HUES6 (cell line): ENCODE measurements at regions not wholly inside any gene's neighbourhood (a gene's known extent, or its start where the extent isn't known, plus 50 kb on each side); places are given as distances from the start of the nearest gene placed in this dataset.
A peak's percentile ranks its signal among the peaks of the same experiment; 100 is the strongest.
"Not testable (repeated sequence)": the region's sequence is repeated elsewhere in the genome, so short reads cannot be mapped to it uniquely, and the experiment has no call there.

Experiments used
- H3K27ac ChIP-seq: 2 replicates; pipeline ENCODE4 v1.7.0; 2013; ENCODE audit warnings: low read depth, mild to moderate bottlenecking, low read length, inconsistent platforms
- H3K27me3 ChIP-seq: 2 replicates; pipeline ENCODE4 v1.6.1; 2013; ENCODE audit warnings: low read length; ENCODE audit not compliant: control insufficient read depth, insufficient read depth
- H3K36me3 ChIP-seq: 2 replicates; pipeline ENCODE4 v1.6.1; 2013; ENCODE audit warnings: low read length; ENCODE audit not compliant: control insufficient read depth, insufficient read depth
- H3K4me1 ChIP-seq: 2 replicates; pipeline ENCODE4 v1.6.1; 2013; ENCODE audit warnings: low read length; ENCODE audit not compliant: control insufficient read depth, insufficient read depth
- H3K4me3 ChIP-seq: 2 replicates; pipeline ENCODE4 v1.5.1; 2013; ENCODE audit warnings: low read depth, low read length
- H3K9ac ChIP-seq: one replicate; pipeline ENCODE4 v1.6.1; 2013; ENCODE audit warnings: mild to moderate bottlenecking, low read length
- H3K9me3 ChIP-seq: 2 replicates; pipeline ENCODE4 v1.6.1; 2013; ENCODE audit warnings: low read depth, low read length; ENCODE audit not compliant: control insufficient read depth, insufficient read depth

DNA sequence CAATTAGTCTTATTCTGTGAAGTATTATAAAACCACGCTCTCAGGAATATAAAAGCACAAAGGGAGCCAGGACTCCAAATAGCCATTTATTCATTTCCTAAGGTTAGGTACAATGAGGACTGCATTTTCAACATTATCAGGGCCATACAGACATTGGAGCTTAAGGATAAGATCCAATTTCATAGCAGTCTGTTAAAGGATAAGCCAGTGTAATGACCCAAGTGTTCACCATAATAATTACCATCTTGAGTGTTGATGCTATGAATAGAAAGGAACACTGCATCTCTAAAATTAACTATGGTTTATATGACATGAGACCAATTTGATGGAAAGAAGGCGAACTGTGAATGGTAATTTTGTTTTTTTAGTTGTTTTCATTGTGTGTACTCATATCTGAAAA is 403.1 kb downstream of the KCNJ18 start:
- not testable (repeated sequence) for H3K4me1 ChIP-seq

DNA sequence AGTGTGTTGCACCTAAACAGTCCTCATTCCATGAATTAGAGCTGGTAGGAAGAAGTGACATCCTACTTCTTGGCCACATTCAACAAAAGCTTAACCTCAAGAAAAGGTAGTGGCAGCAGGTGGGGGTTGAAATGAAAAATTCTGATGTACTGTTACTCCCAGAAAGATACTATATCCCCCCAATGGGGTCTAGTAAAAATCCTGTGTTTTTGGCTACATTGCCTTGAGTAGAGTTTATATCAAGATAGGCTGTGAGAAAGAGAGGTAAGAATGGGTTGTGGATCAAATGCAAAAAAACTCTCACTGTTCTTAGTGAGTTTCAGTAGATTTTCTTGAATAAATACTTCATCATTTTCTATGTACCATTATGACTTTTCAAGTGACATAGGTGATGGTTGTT is 407.3 kb downstream of the KCNJ18 start:
- H3K27me3 ChIP-seq, H3K4me3 ChIP-seq, H3K9me3 ChIP-seq, H3K9ac ChIP-seq, H3K36me3 ChIP-seq, H3K4me1 ChIP-seq, H3K27ac ChIP-seq: not testable (repeated sequence)

More for the DNA sequence above, 403.1 kb downstream of the KCNJ18 start:
- H3K4me3 ChIP-seq, H3K27me3 ChIP-seq, H3K9ac ChIP-seq, H3K27ac ChIP-seq, H3K36me3 ChIP-seq, H3K9me3 ChIP-seq: not testable (repeated sequence)

DNA sequence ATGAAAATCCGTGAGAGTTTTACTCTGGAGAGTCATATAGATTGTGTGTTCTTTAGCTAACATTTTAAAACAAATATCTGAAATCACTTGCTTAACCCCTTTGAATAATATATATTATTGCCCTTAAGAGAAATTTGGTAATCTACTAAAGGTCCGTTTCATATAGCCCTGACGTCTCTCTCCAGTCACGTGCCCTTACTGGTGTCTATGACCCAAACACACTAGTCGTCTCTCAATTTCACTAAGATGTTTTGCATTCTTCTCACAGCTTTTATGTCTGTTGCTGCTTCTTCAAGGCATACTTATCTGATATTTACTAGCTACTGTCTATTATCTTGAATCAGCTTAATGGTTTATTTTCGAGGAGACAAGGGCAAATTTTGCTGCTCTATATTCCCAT is 409.9 kb downstream of the KCNJ18 start:
- Histone ChIP-seq H3K9me3 (0 out of 2 replicates have a peak, but pooled peaks cover 2% of the 10 kb centered on the region), H3K4me1 (no peaks in the 10 kb centered on the region), H3K27me3 (no peaks in the 10 kb centered on the region), H3K27ac (no peak overlapping the region), H3K36me3 (no peaks in the 10 kb centered on the region), H3K9ac (no peak overlapping the region), H3K4me3 (no peak overlapping the region)

DNA sequence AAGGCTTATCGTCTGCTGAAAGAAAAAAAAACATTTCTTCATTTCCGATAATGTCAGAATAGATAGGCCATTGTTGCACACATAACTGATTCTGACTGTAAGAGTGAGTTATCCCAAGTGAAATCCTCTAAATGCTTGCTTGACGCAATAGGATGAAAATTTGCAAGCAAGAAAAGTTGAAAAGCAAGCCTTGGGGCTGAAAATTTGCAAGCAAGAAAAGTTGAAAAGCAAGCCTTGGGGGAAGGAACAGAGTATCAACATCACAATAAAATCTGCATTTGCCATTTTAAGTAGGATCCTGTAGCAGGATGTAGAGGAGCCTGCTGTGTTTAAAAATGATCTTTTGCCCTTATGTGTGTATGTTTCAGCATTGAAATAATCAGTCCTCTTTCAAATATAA is 424.4 kb downstream of the KCNJ18 start:
- not testable (repeated sequence) for H3K9me3 ChIP-seq, H3K27me3 ChIP-seq, H3K36me3 ChIP-seq, H3K4me1 ChIP-seq, H3K4me3 ChIP-seq
- Histone ChIP-seq H3K9ac (peak overlapping the region; percentile 63), H3K27ac (peak overlapping the region; percentile 93; the same call in 1 of the 2 replicates)

DNA sequence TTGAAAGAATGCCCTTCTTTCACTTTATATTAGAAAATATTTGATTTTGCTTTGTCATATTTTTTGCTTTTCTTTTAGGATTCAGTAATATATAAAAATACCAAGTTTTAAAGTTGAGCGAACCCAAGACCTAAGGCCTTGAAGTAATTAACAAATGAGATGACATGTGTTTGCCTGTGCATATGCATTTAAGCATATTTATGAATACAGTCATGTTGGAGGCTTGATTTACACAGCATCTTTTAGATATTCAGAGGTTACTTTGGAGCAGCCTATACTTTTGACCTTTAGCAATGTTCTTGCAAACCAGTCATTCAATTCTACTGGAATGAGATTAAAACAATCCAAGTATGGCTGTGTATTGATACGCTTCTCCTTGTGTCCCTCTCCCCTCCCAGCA is 425.1 kb downstream of the KCNJ18 start:
- Histone ChIP-seq H3K9ac (peak overlapping the region; percentile 45), H3K27ac (peak overlapping the region; percentile 93; the same call in 1 of the 2 replicates)
- not testable (repeated sequence) for H3K4me1 ChIP-seq, H3K9me3 ChIP-seq, H3K4me3 ChIP-seq, H3K36me3 ChIP-seq, H3K27me3 ChIP-seq

DNA sequence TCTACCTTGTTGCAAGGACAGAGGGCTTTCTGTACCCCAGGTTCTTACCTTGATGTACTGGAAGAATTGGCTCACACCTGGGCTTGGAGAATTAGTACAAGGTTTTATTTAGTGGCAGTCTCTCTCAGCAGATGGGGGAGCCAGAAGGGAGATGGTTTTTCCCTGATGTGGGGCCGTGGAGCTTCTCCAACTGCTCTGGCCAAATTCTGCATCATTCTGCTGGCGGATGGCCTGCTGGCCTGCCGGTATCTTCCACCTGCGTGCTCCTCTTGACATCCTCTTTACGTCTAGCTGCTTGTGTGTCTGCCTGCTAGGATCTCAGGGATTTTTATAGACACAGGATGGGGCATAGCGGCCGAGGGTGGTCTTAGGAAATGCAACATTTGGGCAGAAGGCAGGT is 426.7 kb downstream of the KCNJ18 start:
- not testable (repeated sequence) for H3K9ac ChIP-seq, H3K27me3 ChIP-seq, H3K4me3 ChIP-seq, H3K27ac ChIP-seq, H3K4me1 ChIP-seq, H3K9me3 ChIP-seq, H3K36me3 ChIP-seq

DNA sequence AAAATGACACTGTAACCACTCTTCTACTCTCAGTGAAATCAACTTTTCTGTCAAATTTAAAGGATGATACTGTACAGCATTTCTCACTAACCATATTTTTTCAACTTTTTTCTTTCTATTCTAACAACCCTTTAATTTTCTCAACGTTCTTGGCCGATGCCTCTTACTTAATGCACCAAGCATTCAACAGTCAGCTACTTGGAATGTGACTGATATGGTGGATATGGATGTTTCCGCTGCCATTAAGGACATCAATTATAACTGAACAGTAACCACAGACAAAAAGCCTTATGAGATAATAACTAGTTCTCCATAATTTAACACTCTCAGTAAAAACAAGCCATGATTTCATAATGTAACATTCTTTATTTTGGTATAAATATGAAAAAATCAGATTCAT is 427.4 kb downstream of the KCNJ18 start:
- not testable (repeated sequence) for H3K9ac ChIP-seq, H3K27me3 ChIP-seq, H3K36me3 ChIP-seq, H3K4me3 ChIP-seq, H3K27ac ChIP-seq, H3K4me1 ChIP-seq
- peaks cover 14% of the 10 kb centered on the region; the same call in 1 of the 2 replicates for H3K9me3 ChIP-seq

DNA sequence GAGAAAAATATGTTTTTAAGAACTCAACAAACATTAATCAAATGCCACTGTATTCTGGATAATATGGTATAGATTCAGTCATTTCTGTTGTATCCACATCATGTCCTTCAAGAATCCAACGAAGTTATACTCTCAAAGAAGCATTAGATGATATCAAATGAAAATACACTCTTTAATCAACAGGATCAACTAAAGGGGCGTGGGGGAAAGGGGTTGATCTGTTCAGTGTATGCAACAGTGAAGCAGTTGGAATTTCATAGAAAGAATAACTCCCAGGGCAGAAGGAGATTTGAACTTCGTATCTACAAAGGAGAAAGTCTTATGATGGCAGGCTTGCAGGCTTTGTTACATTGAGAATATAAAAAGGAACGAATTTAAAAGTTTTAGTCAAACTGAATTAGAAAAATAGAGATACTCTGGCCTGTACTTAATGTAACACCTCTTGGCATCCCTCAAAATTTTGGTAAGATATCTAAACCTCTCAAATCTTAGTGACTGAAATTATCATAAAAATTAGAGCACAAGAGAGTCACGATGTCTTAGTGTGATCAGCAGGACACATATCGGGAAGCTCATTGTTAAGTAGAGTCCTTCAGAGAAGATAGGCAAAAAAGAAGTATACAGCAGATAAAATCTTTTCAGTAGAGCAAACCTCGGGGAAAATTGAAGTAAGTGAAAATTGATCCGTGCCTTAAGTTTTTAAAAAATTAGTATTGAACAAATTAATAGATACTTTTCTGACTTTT is 431.4 kb downstream of the KCNJ18 start:
- no peak overlapping the region for H3K27ac ChIP-seq

DNA sequence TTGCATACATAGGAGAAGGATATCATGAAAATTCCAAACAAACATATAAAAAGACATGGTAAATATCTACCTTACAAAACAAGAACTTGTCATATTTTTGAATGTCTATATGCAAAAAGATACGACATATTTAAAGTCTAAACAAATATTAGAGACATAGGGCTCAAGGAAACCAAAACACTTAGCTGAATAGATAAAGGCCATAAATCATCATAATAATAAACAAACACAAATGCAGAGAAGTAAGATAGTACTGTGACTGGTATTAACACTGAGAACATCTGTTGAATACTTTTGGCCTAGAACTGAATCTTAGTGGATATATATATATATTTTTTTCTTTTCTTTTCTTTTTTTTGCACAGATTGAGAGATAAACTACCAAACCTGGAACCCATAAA is 435.8 kb downstream of the KCNJ18 start:
- no peak overlapping the region for H3K4me3 ChIP-seq
- no peaks in the 10 kb centered on the region for H3K4me1 ChIP-seq
- no peak overlapping the region for H3K9ac ChIP-seq
- H3K27me3 ChIP-seq = no peaks in the 10 kb centered on the region
- H3K27ac ChIP-seq = no peak overlapping the region
- H3K36me3 ChIP-seq = no peaks in the 10 kb centered on the region
- H3K9me3 ChIP-seq = peaks cover 54% of the 10 kb centered on the region

More for the DNA sequence above, 431.4 kb downstream of the KCNJ18 start:
- no peaks in the 10 kb centered on the region for H3K4me1 ChIP-seq
- no peaks in the 10 kb centered on the region for H3K36me3 ChIP-seq
- H3K27me3 ChIP-seq = no peaks in the 10 kb centered on the region
- no peak overlapping the region for H3K4me3 ChIP-seq
- no peak overlapping the region for H3K9ac ChIP-seq
- H3K9me3 ChIP-seq = peaks cover 22% of the 10 kb centered on the region; the same call in 1 of the 2 replicates

DNA sequence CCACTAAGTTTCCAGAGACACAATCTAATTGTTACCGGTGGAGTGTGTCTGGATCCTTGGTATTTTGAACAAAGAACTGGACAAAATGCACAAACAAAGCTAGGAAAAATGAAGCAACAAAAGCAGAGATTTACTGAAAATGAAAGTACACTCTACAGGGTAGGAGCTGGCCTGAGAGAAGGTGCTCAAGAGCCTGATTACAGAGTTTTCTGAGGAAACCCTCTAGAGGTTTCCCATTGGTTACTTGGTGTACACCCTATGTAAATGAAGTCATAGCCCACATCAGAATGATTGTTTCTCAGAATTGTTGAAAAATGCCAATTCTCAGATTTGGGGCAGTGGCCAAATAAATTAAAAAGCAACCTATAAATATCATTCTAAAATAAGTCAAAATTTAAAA is 436.4 kb downstream of the KCNJ18 start:
- no peaks in the 10 kb centered on the region for H3K36me3 ChIP-seq
- H3K4me1 ChIP-seq = no peaks in the 10 kb centered on the region
- H3K9me3 ChIP-seq = peaks cover 55% of the 10 kb centered on the region
- H3K27me3 ChIP-seq = no peaks in the 10 kb centered on the region
- H3K27ac ChIP-seq = no peak overlapping the region
- no peak overlapping the region for H3K9ac ChIP-seq
- no peak overlapping the region for H3K4me3 ChIP-seq

DNA sequence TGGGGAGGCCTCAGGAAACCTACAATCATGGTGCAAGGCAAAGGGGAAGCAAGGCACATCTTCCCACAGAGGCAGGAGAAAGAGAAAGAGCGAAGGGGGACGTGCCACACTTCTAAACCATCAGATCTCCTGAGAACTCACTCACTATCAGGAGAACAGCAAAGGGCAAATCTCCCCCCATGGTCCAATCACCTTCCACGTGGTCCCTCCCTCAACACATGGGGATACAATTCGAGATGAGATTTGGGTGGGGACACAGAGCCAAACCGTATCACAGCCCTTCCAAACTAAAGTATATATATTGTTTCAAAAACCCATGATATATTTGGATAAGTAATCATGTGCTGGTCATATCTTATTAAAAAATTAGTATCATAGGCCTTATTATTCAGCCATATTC is 437.6 kb downstream of the KCNJ18 start:
- not testable (repeated sequence) for H3K27ac ChIP-seq, H3K36me3 ChIP-seq, H3K4me3 ChIP-seq, H3K4me1 ChIP-seq, H3K27me3 ChIP-seq, H3K9ac ChIP-seq
- peaks cover 45% of the 10 kb centered on the region for H3K9me3 ChIP-seq
